CD4-positive, alpha-beta T cell (primary cell): ENCODE measurements at regions not wholly inside any gene's neighbourhood (a gene's known extent, or its start where the extent isn't known, plus 50 kb on each side); places are given as distances from the start of the nearest gene placed in this dataset.

Experiments
- ATAC-seq: fragments of 200-7000 bp; cut with Tn5 transposase; one replicate; pipeline ENCODE4 v1.10.0; 2022; ENCODE audit warnings: mild to moderate bottlenecking; ENCODE audit not compliant: poor library complexity
- CTCF ChIA-PET: fragments of 350-600 bp; sonication (Branson Sonifier 250); formaldehyde crosslinking; loops from one replicate; lab custom pipeline; 2021; ENCODE audit warnings: antibody characterized with exemption, inconsistent platforms; lab: Charles Lee
- POLR2A ChIA-PET: fragments of 350-600 bp; sonication (Branson Sonifier 250); formaldehyde crosslinking; loops from one replicate; lab custom pipeline; 2021; ENCODE audit warnings: antibody characterized with exemption, inconsistent platforms; lab: Charles Lee
- DNase-seq, 14 experiments: peaks; one replicate each; pipeline ENCODE4 v3.0.0-alpha.2; 2013 to 2020; ENCODE audit warnings: mixed read lengths in 2 of 14
- H3K27ac ChIP-seq, 2 donors: one replicate each; pipeline versions ENCODE4 v1.5.1 to v1.7.0; 2013; ENCODE audit warnings: low read length in 2 of 2, low read depth in 1 of 2, mild to moderate bottlenecking in 1 of 2
- H3K27me3 ChIP-seq, 2 experiments: 1 replicate in 1 of 2; 2 replicates in 1 of 2; pipeline versions ENCODE4 v1.6.1 to v1.7.0; 2013; ENCODE audit warnings: low read length in 2 of 2, control low read depth in 1 of 2, mild to moderate bottlenecking in 1 of 2, moderate library complexity in 1 of 2; ENCODE audit not compliant: insufficient read depth in 2 of 2, control insufficient read depth in 1 of 2
- H3K36me3 ChIP-seq: one replicate; pipeline ENCODE4 v1.6.1; 2013; ENCODE audit warnings: low read length, control low read depth; ENCODE audit not compliant: insufficient read depth
- H3K4me1 ChIP-seq: one replicate; pipeline ENCODE4 v1.6.1; 2013; ENCODE audit warnings: low read length, control low read depth; ENCODE audit not compliant: insufficient read depth
- H3K4me3 ChIP-seq: one replicate; pipeline ENCODE4 v1.5.1; 2013; ENCODE audit warnings: mild to moderate bottlenecking, low read length, moderate library complexity
- H3K9me3 ChIP-seq, 2 experiments: 1 replicate in 1 of 2; 2 replicates in 1 of 2; pipeline versions ENCODE4 v1.6.1 to v1.7.0; 2013; ENCODE audit warnings: low read length in 2 of 2, mild to moderate bottlenecking in 2 of 2, control low read depth in 1 of 2, moderate library complexity in 1 of 2; ENCODE audit not compliant: control insufficient read depth in 1 of 2, insufficient read depth in 1 of 2
- H3K27ac Mint-ChIP-seq: one replicate; pipeline ENCODE4 v1.8.0; 2020; ENCODE audit warnings: mixed read lengths
- H3K27me3 Mint-ChIP-seq: one replicate; pipeline ENCODE4 v1.8.0; 2021; ENCODE audit warnings: mixed read lengths
- H3K36me3 Mint-ChIP-seq: one replicate; pipeline ENCODE4 v1.8.0; 2021; ENCODE audit warnings: low read depth, mixed read lengths
- H3K4me1 Mint-ChIP-seq: one replicate; pipeline ENCODE4 v1.8.0; 2021; ENCODE audit warnings: low read depth, mixed read lengths
- H3K4me3 Mint-ChIP-seq: one replicate; pipeline ENCODE4 v1.8.0; 2020; ENCODE audit warnings: mild to moderate bottlenecking, mixed read lengths
- H3K9me3 Mint-ChIP-seq: one replicate; pipeline ENCODE4 v1.8.0; 2020; ENCODE audit warnings: mixed read lengths
- CTCF ChIP-seq: fragments of 200-600 bp; IDR thresholded peaks from one replicate; pipeline ENCODE4 v1.8.0; 2022; ENCODE audit warnings: antibody characterized with exemption, mild to moderate bottlenecking
- intact Hi-C, 2 experiments: fragments of 100-400 bp; cut with DNase I in 1 of 2; cut with micrococcal nuclease in 1 of 2; formaldehyde crosslinking; loops; one replicate each; pipeline versions ENCODE4 v1.15.1 to v1.9.0; 2023 to 2025; cut with DNase I, micrococcal nuclease

GRCh38 chr18:42520138-42520537, 565.1 kb downstream of the PIK3C3 start:
- no peak overlapping the region for H3K4me3 Mint-ChIP-seq
- intact Hi-C loops: no loop called here
- POLR2A ChIA-PET: no interaction called here

DNA sequence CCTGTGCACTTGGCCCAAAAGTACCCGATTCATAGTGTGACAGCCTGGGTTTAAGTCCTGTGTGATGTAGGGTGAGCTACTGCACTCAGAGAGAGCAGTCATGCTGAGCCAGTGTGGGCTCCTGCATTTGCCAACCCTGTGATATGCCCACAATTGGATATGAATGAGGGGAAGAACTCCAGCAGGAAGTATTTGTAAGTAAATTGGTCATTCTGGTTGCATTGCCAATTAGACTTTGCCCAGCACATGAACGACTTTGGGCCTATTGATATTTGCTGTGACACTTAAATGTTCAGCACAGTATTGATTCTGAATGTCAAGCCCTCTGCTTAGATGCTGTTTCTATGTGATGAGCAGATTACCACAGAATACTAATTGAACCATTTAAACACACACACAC, 570.9 kb downstream of the PIK3C3 start:
- Histone ChIP-seq H3K4me3 (no peak overlapping the region), H3K27me3 (no peaks in the 10 kb centered on the region), H3K27ac (no peak overlapping the region), H3K4me1 (no peaks in the 10 kb centered on the region), H3K36me3 (no peaks in the 10 kb centered on the region), H3K9me3 (no peaks in the 10 kb centered on the region)
- no peak overlapping the region for H3K4me3 Mint-ChIP-seq
- no peaks in the 10 kb centered on the region for H3K4me1 Mint-ChIP-seq
- intact Hi-C loops: no loop called here
- TF ChIP-seq CTCF: no peak
- H3K9me3 Mint-ChIP-seq: peaks cover 5% of the 10 kb centered on the region
- no peaks in the 10 kb centered on the region for H3K36me3 Mint-ChIP-seq
- H3K27ac Mint-ChIP-seq: no peak overlapping the region
- no peak for DNase-seq
- ATAC-seq: no peak
- ChIA-PET CTCF (no interaction called here), POLR2A (no interaction called here)
- no peaks in the 10 kb centered on the region for H3K27me3 Mint-ChIP-seq

More at GRCh38 chr18:42520138-42520537, 565.1 kb downstream of the PIK3C3 start:
- no peaks in the 10 kb centered on the region for H3K27me3 Mint-ChIP-seq
- CTCF ChIA-PET: no interaction called here
- Histone ChIP-seq H3K36me3 (no peaks in the 10 kb centered on the region), H3K27me3 (no peaks in the 10 kb centered on the region), H3K4me1 (no peaks in the 10 kb centered on the region), H3K9me3 (no peaks in the 10 kb centered on the region), H3K27ac (no peak overlapping the region), H3K4me3 (no peak overlapping the region)
- TF ChIP-seq CTCF: no peak
- H3K9me3 Mint-ChIP-seq: peaks cover 12% of the 10 kb centered on the region
- no peaks in the 10 kb centered on the region for H3K4me1 Mint-ChIP-seq
- DNase-seq (no peak), ATAC-seq (no peak)
- no peak overlapping the region for H3K27ac Mint-ChIP-seq
- H3K36me3 Mint-ChIP-seq: no peaks in the 10 kb centered on the region

GRCh38 chr18:42527766-42528165, 572.7 kb downstream of the PIK3C3 start:
- Mint-ChIP-seq H3K4me3 (no peak overlapping the region), H3K9me3 (peaks cover 2% of the 10 kb centered on the region), H3K27me3 (no peaks in the 10 kb centered on the region), H3K4me1 (no peaks in the 10 kb centered on the region), H3K36me3 (no peaks in the 10 kb centered on the region), H3K27ac (no peak overlapping the region)
- no peak for TF ChIP-seq CTCF
- intact Hi-C loops: no loop called here
- DNase-seq (no peak), ATAC-seq (no peak)
- ChIA-PET CTCF (no interaction called here), POLR2A (no interaction called here)
- no peaks in the 10 kb centered on the region for H3K4me1 ChIP-seq
- no peaks in the 10 kb centered on the region for H3K36me3 ChIP-seq
- H3K4me3 ChIP-seq: no peak overlapping the region
- H3K9me3 ChIP-seq: no peaks in the 10 kb centered on the region
- H3K27me3 ChIP-seq: no peaks in the 10 kb centered on the region
- H3K27ac ChIP-seq: no peak overlapping the region
